DMS114 treated with DMSO at 0.1 percent for 48 hours (cell line): ENCODE measurements at regions not wholly inside any gene's neighbourhood (a gene's known extent, or its start where the extent isn't known, plus 50 kb on each side); places are given as distances from the start of the nearest gene placed in this dataset.
"Not testable (repeated sequence)": the region's sequence is repeated elsewhere in the genome, so short reads cannot be mapped to it uniquely, and the experiment has no call there.

Source experiments
- DNase-seq: peaks from one replicate; lab custom pipeline; 2025; ENCODE audit not compliant: unreplicated experiment; lab: John Stamatoyannopoulos, UW

GRCh38 chr7:119914119-119914518, 358.9 kb upstream of the KCND2 start:
- DNase-seq: not testable (repeated sequence)

- DNase-seq: no peak
These were observed 356.5 kb upstream of the KCND2 start for GRCh38 chr7:119916501-119916900.

- DNase-seq: no peak
These were observed 354.8 kb upstream of the KCND2 start for GRCh38 chr7:119918185-119918584.

- no peak for DNase-seq
These were observed 353.0 kb upstream of the KCND2 start for GRCh38 chr7:119919986-119920385.

GRCh38 chr7:119925581-119926289, 347.2 kb upstream of the KCND2 start:
- no peak for DNase-seq

- DNase-seq: no peak
These were observed 343.1 kb upstream of the KCND2 start for GRCh38 chr7:119929891-119930290.

GRCh38 chr7:119931230-119931824, 341.6 kb upstream of the KCND2 start:
- no peak for DNase-seq

GRCh38 chr7:119935418-119936025, 337.5 kb upstream of the KCND2 start:
- DNase-seq: peak; percentile 38

GRCh38 chr7:119936836-119937235, 336.1 kb upstream of the KCND2 start:
- DNase-seq: no peak

- DNase-seq: no peak
These were observed 335.2 kb upstream of the KCND2 start for GRCh38 chr7:119937745-119938144.

- DNase-seq: no peak
These were observed 328.9 kb upstream of the KCND2 start for GRCh38 chr7:119943942-119944600.

- no peak for DNase-seq
These were observed 328.4 kb upstream of the KCND2 start for GRCh38 chr7:119944601-119944972.

GRCh38 chr7:119945822-119946221, 327.2 kb upstream of the KCND2 start:
- DNase-seq: no peak

- no peak for DNase-seq
These were observed 323.9 kb upstream of the KCND2 start for GRCh38 chr7:119949053-119949452.

GRCh38 chr7:119950390-119951041, 322.5 kb upstream of the KCND2 start:
- not testable (repeated sequence) for DNase-seq

- DNase-seq: not testable (repeated sequence)
These were observed 321.4 kb upstream of the KCND2 start for GRCh38 chr7:119951614-119952013.

GRCh38 chr7:119957335-119957734, 315.6 kb upstream of the KCND2 start:
- DNase-seq: no peak

GRCh38 chr7:119959811-119960210, 313.2 kb upstream of the KCND2 start:
- DNase-seq: no peak

- no peak for DNase-seq
These were observed 309.3 kb upstream of the KCND2 start for GRCh38 chr7:119963654-119964053.

- DNase-seq: no peak
These were observed 308.9 kb upstream of the KCND2 start for GRCh38 chr7:119964065-119964464.

GRCh38 chr7:119964788-119965542, 308.0 kb upstream of the KCND2 start:
- DNase-seq: no peak
